ENCODE measurements at regions not wholly inside any gene's neighbourhood (a gene's known extent, or its start where the extent isn't known, plus 50 kb on each side); places are given as distances from the start of the nearest gene placed in this dataset.

DNA sequence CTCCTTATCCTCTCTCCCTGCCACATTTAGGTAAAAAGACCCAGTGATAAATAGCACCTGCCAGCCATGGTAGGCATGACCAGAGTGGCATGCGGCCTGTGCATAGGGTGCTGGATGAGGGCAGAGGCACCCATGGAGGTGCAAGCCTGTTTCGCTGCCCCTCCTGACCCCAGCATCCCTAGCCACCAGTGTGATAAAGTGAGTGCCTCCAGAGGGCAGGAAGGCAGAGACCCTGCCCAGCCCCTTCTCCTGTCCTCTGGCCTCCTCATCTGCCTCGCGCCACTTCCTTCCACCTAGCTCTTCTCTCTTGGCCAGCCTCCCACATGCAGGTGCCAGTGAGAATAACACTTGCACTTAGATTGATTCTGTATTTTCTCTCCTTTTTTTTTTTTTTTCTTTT lies 108.3 kb upstream of the FUT8 start:
- TF ChIP-seq POLR2A (IDR thresholded peaks at IDR 0.05; ENCODE audit: low read depth, low read length): no peak
- TF ChIP-seq POLR2AphosphoS5 (IDR thresholded peaks at IDR 0.05; ENCODE audit: low read depth, low read length): peak; percentile 24; the same call in 1 of the 2 replicates
- no peak for TF ChIP-seq PAX5 (IDR thresholded peaks at IDR 0.05; ENCODE audit: insufficient read depth, low read length, severe bottlenecking)

Measured in GM12891 (cell line).